HG03159 (cell line): ENCODE measurements at regions not wholly inside any gene's neighbourhood (a gene's known extent, or its start where the extent isn't known, plus 50 kb on each side); places are given as distances from the start of the nearest gene placed in this dataset.

Experiments
- ATAC-seq: cut with Tn5 transposase; IDR thresholded peaks from one replicate; pipeline ENCODE4 v1.9.1; 2021; ENCODE audit warnings: mild to moderate bottlenecking, moderate library complexity; ENCODE audit not compliant: unreplicated experiment

- no peak for ATAC-seq
These were observed 239.7 kb upstream of the AGA start for GRCh38 chr4:177681902-177682301.

GRCh38 chr4:177687117-177687516, 244.9 kb upstream of the AGA start:
- ATAC-seq, result no peak

- no peak for ATAC-seq
These were observed 250.7 kb upstream of the AGA start for GRCh38 chr4:177692907-177693306.

GRCh38 chr4:177696438-177696966, 254.3 kb upstream of the AGA start:
- ATAC-seq, result no peak

GRCh38 chr4:177699365-177700213, 257.4 kb upstream of the AGA start:
- ATAC-seq, result no peak

GRCh38 chr4:177706916-177707315, 264.7 kb upstream of the AGA start:
- ATAC-seq, result no peak

GRCh38 chr4:177713454-177713853, 271.2 kb upstream of the AGA start:
- ATAC-seq, result no peak

GRCh38 chr4:177717407-177717806, 275.2 kb upstream of the AGA start:
- ATAC-seq, result no peak

- ATAC-seq, result no peak
These were observed 276.3 kb upstream of the AGA start for GRCh38 chr4:177718514-177718913.

GRCh38 chr4:177726111-177726510, 283.9 kb upstream of the AGA start:
- no peak for ATAC-seq

- ATAC-seq, result no peak
These were observed 286.3 kb upstream of the AGA start for GRCh38 chr4:177728361-177729152.

GRCh38 chr4:177729681-177730080, 287.4 kb upstream of the AGA start:
- no peak for ATAC-seq

GRCh38 chr4:177737387-177737940, 295.2 kb upstream of the AGA start:
- no peak for ATAC-seq

- no peak for ATAC-seq
These were observed 298.3 kb upstream of the AGA start for GRCh38 chr4:177740563-177740962.

- no peak for ATAC-seq
These were observed 317.5 kb upstream of the AGA start for GRCh38 chr4:177759729-177760128.

- ATAC-seq, result no peak
These were observed 319.5 kb upstream of the AGA start for GRCh38 chr4:177761692-177762091.

GRCh38 chr4:177769155-177769554, 326.9 kb upstream of the AGA start:
- ATAC-seq, result no peak

- ATAC-seq, result no peak
These were observed 328.5 kb upstream of the AGA start for GRCh38 chr4:177770776-177771175.

- no peak for ATAC-seq
These were observed 329.4 kb upstream of the AGA start for GRCh38 chr4:177771645-177772044.

GRCh38 chr4:177778623-177779022, 336.4 kb upstream of the AGA start:
- peak; percentile 73 for ATAC-seq

- ATAC-seq, result no peak
These were observed 342.8 kb upstream of the AGA start for GRCh38 chr4:177785000-177785399.

GRCh38 chr4:177789610-177790009, 347.4 kb upstream of the AGA start:
- ATAC-seq, result no peak
